ENCODE measurements at regions not wholly inside any gene's neighbourhood (a gene's known extent, or its start where the extent isn't known, plus 50 kb on each side); places are given as distances from the start of the nearest gene placed in this dataset.
"Not testable (repeated sequence)": the region's sequence is repeated elsewhere in the genome, so short reads cannot be mapped to it uniquely, and the experiment has no call there.

DNA sequence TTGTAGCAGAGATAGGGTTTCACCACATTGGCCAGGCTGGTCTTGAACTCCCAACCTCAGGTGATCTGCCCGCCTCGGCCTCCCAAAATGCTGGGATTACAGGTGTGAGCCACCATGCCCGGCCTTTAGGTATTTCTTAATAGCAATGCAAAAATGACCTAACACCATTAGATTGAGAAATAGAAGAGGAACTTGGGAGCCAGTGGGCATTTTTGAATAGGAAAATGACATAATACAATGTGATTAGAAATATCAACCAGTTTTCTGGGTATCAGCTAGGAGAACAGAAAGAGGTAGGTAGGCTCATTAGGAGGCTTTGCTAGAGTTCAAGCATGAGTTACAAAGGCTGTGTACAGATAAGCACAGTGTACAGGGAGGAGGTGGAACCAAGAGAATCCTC is 101.8 kb upstream of the TBC1D5 start:
- intact Hi-C loops (cut with micrococcal nuclease): loop anchor here (5.0 to 10.0 kb wide), 2 partner anchors 289 to 1242 kb away; no protein-coding TSS in a partner anchor

DNA sequence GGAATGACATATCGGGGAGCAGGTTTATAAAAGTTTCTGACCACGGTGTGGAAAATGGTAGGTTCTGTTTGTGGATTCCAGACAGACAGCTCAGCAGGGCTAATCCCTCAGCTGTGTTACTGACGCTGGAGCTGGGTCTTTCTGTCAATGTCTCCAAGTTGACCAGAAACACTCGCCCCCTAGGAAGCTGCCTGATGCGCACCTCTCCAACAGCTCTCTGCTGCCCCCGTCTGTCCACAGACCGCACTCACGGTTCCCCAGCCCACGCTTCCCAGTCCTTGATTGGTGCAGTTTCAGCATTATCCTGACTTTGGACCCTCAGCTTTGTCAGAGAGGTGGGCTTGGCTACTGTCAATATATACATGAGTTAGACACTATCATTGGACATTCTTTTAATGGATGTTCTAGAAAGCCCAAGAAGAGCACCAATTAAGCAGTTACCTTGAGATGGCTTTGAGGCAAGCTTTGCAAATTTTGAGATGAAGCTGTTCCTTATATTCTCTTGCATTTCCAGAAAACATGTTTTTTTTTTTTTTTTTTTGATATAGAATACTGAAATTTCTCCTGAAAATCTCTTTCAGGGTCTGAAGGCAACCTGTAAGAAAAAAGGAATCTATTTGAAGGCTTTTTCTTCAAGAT is 98.9 kb upstream of the TBC1D5 start:
- intact Hi-C loops (cut with micrococcal nuclease): loop anchor here (1.0 to 10.0 kb wide), 5 partner anchors 196 to 1239 kb away; no protein-coding TSS in a partner anchor

DNA sequence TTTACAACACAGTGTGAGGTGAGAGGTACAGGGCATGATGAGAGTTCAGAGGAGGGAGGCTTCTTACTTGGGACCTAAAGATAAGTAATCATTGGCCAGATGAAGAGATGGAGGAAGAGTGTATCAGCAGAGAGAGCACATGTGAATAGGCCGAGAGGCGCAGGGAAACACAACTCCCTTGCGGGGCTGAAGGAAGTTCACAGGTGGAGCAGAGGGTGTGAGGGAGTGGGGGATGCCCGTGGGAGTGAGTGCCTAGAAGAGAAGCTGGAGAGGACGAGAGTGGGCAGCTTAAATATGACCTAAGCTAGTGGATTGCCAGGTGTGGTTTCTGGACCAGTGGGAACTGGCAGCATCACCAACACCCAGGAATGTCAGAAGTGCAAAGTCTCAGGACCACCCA is 98.2 kb upstream of the TBC1D5 start:
- intact Hi-C loops (cut with micrococcal nuclease): loop anchor here (1.0 to 10.0 kb wide), 5 partner anchors 195 to 1238 kb away; no protein-coding TSS in a partner anchor

DNA sequence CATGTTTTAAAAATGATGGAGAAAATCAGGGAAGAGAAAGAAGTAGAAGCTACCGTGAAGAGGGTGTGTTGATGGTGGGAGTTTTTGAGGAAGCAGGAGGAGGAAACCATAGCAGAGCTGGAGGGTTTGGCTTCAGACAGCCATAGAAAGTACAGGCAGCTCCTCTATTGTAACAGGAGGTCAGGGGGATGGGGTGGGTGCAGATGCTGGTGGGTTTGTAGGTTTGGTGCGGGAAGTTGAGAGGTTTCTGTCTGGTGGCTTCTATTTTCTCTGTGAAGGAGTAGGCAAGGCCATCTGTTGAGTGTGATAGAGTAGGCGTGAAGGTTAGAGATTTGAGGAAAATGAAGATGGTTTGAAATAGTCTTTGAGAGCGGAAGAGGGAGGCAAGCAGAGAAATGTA is 97.7 kb upstream of the TBC1D5 start:
- intact Hi-C loops (cut with micrococcal nuclease): loop anchor here (5.0 to 10.0 kb wide), 2 partner anchors 285 to 1238 kb away; no protein-coding TSS in a partner anchor

DNA sequence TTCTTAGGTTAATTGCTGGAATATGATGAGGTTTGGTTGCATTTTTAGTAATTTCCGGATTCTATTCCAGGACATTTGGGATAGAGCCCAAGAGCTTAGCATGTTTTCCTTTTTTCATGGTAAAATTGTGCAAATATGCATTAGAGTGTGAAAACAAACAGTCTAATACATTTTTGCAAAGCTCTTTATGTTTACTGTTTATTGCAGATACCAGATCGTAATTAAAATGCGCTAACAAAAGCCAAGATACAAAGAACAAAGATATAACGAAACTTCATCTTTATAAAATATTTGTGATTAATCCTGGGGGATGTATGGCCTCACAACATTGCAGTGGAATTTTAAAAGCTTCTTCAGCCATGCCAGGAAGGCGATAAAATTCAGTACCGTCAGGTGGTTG is 94.5 kb upstream of the TBC1D5 start:
- intact Hi-C loops (cut with micrococcal nuclease): no loop called here

DNA sequence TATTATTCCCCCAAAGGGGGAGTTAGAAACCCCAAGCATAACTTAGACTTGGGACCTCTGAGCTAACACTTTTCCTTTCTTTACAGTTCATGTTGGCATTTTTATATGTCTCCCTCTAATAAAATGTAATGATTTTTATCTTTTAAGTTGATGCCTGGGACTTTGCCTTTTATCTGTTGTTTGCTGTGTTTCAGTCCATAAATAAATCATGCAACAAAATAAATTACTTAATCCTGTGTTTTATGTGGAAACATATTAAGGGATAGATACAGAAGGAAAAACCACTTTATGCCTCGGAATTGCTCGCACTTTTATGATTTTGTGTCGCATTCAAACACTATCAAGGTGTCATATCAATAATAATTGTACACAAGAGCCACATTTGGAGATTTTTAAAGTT is 93.7 kb upstream of the TBC1D5 start:
- intact Hi-C loops (cut with micrococcal nuclease): no loop called here

DNA sequence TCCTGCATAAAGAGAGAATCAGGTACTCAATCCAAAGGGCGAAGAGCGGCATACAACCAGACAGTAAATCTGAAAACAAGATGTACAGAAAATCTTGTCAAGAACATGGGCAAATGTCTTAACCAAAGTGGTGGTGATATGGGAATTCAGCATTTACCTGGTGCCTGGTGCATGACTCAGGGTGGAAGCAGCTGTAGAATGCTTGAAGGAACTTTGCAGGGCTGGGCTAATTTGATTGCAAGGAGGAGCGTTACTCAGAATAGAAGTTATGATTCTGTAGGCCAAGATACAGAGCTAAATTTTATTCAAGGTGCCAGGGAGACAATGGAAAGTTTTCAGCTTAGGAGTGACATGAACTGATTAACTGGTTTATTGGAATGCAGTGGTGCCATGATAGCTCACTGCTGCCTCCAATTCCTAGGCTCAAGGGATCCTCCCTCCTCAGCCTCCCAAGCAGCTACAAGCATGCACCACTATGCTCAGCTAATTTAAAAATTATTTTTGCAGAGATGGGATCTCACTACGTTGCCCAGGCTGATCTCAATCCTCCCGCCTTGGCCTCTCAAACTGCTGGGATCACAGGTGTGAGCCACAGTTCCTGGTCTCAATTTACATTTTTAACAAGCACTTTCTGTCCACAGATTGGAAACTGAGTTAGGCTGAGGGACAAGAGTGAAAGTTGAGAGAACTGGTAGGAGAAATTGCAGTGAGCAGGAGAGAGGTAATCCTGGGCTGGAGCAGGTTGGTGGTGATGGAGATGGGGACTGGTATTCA is 91.5 kb upstream of the TBC1D5 start:
- intact Hi-C loops (cut with micrococcal nuclease): no loop called here

DNA sequence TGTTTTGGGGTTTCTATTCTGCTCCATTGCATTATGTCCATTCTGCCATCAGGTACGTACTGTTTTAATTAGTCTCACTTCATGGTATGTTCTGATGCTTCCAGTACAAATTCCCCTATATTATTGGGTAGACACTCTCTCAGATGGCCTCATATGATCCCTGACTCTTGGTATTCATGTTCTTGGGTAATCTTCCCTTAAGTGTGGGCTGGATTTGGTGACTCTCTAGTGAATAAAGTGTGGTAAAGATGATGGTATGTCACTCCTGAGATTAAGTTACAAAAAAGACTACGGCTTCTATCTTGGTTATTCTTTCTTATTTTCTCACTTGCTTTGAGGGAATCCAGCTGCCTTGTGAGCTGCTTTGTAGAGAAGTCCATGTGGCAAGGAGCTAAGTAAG is 89.6 kb upstream of the TBC1D5 start:
- intact Hi-C loops (cut with micrococcal nuclease): no loop called here

DNA sequence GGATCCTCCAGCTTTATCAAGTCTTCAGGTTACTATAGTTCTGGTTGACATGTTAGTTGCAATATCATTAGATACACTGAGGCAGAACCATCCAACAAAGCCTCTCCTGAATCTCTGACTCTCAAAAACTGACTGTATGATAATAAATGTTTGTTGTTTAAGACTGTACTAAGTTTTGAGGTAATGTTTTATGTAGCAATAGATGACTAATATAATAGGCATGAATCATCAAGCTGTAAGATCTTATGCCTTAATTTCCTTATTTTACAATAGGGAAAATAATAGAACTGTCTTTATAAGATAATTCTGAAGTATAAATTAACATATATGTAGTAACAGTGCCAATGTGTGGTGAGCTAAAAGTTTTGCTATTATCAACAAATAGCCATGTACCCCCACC is 88.9 kb upstream of the TBC1D5 start:
- intact Hi-C loops (cut with micrococcal nuclease): no loop called here

DNA sequence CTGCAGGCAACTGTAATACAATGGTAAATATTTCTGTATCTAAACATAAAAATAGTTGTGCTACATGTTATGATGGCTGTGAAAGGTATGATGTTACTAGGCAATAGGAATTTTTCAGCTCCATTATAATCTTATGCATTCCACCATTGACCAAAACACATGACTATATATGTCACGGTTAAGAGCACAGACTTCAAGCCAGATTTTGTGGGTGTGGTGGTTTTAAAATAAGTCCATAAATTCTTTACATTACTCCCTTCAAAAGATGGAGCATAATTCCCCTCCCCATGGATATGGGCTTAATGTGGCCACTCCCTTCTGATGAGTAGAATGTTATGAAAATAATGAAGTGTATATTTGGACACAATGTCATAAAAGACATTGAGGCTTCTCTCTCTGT is 88.4 kb upstream of the TBC1D5 start:
- intact Hi-C loops (cut with micrococcal nuclease): no loop called here

DNA sequence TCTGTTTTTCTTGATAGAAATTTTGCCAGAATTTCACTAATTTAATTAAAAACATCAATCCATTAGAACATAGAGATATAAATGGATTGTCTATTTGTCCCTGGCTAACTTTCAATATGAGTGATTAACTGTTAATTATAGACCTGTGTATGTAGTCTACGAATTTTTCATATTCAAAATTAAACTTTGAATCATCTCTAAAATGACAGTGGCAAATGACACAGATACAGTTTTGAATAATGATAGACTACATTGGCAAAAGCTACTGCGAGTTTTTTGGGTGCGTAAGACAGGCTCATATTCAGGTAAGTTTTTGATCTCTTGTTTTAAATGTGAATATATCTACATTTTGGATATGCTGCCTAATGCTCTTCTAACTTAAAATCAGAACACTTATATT is 86.0 kb upstream of the TBC1D5 start:
- intact Hi-C loops (cut with micrococcal nuclease): no loop called here

DNA sequence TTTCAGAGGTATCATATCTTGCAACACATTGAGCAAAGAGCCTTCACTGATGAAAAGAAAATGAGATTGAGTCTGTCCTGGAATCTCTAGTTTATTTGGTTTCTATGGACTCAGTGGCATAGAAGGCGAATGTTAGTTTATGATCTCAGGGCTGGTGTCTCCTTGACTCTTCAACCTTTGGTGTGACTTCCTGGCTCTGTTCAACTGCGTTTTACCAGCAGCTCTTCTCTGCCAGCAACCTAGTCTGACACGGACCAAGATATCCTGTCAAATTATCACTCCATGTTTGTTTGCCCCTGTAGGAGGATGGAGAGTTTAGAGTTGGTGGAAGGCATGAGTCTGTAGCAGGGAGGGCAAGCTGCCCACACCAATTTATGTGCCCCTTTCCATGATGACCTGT is 82.9 kb upstream of the TBC1D5 start:
- intact Hi-C loops (cut with micrococcal nuclease): no loop called here

DNA sequence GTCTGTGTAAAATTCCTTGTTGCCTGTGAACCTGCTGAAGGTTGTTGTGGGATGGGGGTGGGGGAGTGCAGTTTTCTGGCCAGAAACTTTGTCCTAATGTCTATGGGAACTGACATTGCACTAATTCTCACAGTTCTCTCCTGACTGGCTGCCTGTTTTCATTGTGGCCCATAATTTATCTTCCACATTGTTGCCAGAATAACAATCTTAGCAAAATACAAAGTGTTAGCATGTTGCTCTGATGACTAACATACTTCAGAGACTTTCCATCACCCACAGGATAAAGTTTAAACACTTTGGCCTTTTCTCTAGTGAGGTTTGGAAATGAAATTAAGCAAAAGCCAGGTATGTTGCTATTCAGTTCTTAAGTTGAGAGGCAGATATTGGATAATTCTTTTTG is 81.4 kb upstream of the TBC1D5 start:
- intact Hi-C loops (cut with micrococcal nuclease): no loop called here

DNA sequence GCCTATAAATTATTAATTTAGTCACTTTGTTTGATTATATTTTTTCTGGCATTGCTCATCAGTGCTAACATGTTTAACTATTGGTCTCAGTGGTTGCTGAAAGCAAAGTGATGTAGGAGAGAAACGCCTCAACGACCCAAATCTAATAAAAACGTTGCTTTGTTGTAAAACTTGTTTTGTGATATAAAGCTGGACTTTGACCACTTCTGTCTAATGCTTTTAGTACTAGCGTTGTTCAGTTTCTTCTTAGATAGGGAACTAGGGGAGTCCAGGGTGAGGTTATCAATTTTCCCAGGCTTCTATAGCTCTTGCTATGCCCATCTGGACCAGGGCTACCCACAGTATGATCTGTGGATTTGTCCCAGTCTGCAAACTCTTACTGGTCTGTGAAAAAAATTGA is 80.6 kb upstream of the TBC1D5 start:
- intact Hi-C loops (cut with micrococcal nuclease): no loop called here

DNA sequence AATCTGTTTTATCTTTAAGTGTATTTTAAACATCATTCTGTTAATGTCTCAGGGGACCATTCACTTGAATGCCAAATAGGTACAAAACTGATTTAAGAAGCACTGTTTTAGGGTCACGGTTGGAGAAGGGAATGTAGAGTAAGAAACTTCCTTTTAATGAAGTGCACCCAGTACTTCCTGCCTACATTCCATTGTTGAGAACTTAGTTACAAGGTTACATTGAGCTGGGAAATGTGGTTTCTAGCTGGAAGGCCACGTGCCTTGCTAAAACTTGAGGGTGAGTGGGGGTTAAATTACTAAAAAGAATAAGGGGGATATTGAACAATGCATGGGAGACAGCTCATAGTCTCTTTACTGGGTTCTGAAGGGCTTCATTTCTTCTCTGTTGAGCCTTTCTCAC is 78.3 kb upstream of the TBC1D5 start:
- intact Hi-C loops (cut with micrococcal nuclease): no loop called here

DNA sequence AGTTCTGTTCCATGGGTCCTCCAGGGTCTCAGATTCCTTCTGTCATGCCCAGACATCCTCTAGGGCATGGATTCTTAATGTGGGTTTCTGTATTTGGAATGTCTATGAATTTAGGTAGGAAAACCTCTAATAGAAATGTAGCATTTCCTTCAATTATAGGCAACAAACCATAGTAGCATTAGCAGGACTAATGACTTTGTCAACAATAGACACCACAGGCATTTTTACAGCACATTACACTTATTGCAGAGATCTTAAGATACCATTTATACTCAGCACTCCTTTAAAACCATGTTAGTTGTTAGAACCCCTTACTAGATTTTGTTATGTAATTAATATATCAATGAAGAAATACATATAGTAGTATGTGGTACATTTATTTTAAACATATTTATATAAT is 77.8 kb upstream of the TBC1D5 start:
- intact Hi-C loops (cut with micrococcal nuclease): no loop called here

DNA sequence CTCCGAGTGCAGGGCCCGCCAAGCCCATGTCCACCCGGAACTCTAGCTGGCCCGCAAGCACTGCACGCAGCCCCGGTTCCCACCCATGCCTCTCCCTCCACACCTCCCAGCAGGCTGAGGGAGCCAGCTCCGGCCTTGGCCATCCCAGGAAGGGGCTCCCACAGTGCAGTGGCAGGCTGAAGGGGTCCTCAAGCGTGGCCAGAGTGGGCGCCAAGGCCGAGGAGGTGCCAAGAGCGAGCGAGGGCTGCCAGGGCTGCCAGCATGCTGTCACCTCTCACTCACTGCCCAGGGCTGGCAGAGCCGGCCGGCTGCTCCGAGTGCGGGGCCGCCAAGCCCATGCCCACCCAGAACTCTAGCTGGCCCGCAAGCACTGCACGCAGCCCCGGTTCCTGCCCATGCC is 75.5 kb upstream of the TBC1D5 start:
- intact Hi-C loops (cut with micrococcal nuclease): not testable (repeated sequence)

DNA sequence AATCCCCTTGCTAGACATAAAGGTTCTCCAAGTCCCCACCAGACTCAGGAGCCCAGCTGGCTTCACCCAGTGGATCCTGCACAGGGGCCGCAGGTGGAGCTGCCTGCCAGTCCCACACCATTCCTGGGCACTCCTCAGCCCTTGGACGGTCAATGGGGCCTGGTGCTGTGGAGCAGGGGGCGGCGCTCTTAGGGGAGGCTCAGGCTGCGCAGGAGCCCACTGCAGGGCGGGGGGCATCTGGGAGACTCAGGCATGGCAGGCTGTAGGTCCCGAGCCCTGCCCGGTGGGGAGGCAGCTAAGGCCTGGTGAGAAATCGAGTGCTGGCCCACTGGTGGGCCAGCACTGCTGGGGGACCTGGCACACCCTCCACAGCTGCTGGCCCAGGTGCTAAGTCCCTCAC is 75.1 kb upstream of the TBC1D5 start:
- intact Hi-C loops (cut with micrococcal nuclease): no loop called here

DNA sequence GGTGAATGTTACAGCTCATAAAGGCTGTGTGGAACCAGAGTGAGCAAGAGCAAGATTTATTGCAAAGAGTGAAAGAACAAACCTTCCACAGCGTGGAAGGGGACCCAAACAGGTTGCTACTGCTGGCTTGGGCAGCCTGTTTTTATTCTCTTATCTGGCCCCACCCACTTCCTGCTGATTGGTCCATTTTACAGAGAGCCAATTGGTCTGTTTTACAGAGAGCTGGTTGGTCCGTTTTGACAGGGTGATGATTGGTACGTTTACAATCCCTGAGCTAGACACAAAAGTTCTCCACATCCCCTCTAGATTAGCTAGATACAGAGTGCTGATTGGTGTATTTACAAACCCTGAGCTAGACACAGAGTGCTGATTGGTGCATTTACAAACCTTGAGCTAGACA is 74.4 kb upstream of the TBC1D5 start:
- intact Hi-C loops (cut with micrococcal nuclease): not testable (repeated sequence)

DNA sequence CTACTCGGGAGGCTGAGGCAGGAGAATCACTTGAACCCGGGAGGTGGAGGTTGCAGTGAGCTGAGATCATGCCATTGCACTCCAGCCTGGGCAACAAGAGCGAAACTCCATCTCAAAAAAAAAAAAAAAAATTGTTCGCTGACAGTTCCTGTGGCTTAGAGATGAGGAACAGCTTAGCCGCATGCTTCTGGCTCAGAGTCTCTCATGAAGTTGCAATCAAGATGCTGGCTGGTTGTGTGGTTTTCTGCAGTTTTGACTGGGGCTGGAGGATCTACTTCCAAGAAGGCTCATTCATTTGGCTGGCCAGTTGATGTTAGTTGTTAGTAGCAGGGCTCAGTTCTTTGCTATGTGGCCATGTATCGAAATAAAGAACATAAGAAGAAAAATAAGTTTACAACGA is 69.9 kb upstream of the TBC1D5 start:
- intact Hi-C loops (cut with micrococcal nuclease): not testable (repeated sequence)

DNA sequence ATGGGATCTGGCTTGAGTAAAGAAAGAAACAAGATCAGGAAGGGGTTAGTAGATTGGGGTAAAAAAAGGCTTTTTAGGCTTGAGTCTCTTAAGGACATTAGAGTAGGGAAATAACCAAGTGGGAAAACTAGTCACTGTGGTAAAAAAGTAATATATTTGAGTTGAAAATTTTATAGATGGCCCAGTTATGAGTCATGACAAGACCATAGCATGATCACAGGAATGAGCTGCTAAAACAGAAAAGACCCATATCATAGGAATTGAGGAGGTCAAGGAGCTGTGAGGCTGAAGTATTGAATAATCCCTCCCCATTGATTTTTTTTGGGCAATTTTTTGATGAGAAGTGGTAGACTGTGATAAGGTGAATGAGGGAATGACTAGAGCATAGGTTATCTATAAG is 69.2 kb upstream of the TBC1D5 start:
- intact Hi-C loops (cut with micrococcal nuclease): no loop called here

DNA sequence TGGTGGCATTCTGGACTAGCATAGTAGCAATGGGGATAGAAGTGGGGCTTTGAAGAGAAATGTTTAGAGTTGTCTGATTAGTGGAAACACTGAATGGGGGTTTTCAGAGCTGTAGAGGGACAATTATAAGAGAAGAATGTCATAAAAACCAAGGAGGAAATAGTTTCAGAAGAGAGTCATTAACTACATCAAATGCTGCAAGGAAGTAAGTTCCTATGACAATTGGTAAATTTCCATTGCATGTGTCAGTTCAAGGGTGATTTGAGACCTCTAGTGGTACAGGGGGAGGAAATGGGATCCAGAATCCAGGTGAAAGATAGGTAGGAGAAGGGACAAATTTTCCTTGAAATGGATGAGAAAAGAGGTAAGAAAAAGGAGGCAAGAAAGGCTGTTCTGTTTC is 68.3 kb upstream of the TBC1D5 start:
- intact Hi-C loops (cut with micrococcal nuclease): no loop called here

DNA sequence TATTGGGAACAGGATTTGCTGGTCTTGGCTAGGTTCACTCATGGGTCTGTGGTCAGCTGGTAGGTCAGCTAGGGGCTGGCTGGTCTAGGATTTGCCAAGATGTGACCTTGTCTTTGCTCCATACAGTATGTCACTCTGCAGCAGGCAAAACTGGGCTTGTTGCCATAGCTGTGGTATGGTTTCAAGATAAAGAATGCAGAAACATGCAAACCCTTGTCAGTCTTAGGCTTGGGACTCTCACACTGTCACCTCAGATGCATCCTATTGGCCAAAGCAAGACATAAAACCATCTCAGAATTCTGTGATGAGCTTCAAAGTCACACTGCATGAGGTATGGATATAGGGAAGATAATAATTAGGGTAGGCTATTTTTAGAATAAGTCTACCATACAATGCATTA is 66.6 kb upstream of the TBC1D5 start:
- intact Hi-C loops (cut with micrococcal nuclease): no loop called here
